Psoas muscle (tissue), 7 donors: ENCODE measurements at regions not wholly inside any gene's neighbourhood (a gene's known extent, or its start where the extent isn't known, plus 50 kb on each side); places are given as distances from the start of the nearest gene placed in this dataset.

Source experiments
- ATAC-seq, 4 donors: fragments of 200-7000 bp; cut with Tn5 transposase; one replicate each; pipeline ENCODE4 v1.9.1; 2020; ENCODE audit warnings: moderate library complexity in 3 of 4, mild to moderate bottlenecking in 2 of 4
- DNase-seq, 2 donors: peaks; one replicate each; pipeline ENCODE4 v3.0.0-alpha.2; 2020
- H3K27ac ChIP-seq: fragments of 200-600 bp; one replicate; pipeline ENCODE4 v1.8.0; 2022
- H3K27me3 ChIP-seq, 3 donors: fragments of 200-600 bp in 1 of 3; one replicate each; pipeline versions ENCODE4 v1.6.1 to v1.8.0; 2013 to 2022; ENCODE audit warnings: low read length in 2 of 3, mild to moderate bottlenecking in 2 of 3, moderate library complexity in 1 of 3; ENCODE audit not compliant: insufficient read depth in 3 of 3
- H3K36me3 ChIP-seq, 2 donors: fragments of 200-600 bp in 1 of 2; one replicate each; pipeline versions ENCODE4 v1.6.1 to v1.8.0; 2013 to 2022; ENCODE audit warnings: low read depth in 1 of 2, mild to moderate bottlenecking in 1 of 2, moderate library complexity in 1 of 2; ENCODE audit not compliant: insufficient read depth in 1 of 2
- H3K4me1 ChIP-seq: fragments of 200-600 bp; one replicate; pipeline ENCODE4 v1.8.0; 2022
- H3K4me3 ChIP-seq: fragments of 200-600 bp; one replicate; pipeline ENCODE4 v1.8.0; 2022; ENCODE audit warnings: mild to moderate bottlenecking
- H3K9me3 ChIP-seq: fragments of 200-600 bp; one replicate; pipeline ENCODE4 v1.8.0; 2022
- WGBS, 3 donors: extraction: QIAGEN DNeasy Blood & Tissue Kit; methylation state at CpG; one replicate each; pipeline versions ENCODE4 v1.1.6 to v1.1.7; 2013; 5-methylcytosine and 5-hydroxymethylcytosine counted together
- intact Hi-C, 2 donors: fragments of 100-400 bp; cut with DNase I; formaldehyde crosslinking; loops; one replicate each; pipeline versions ENCODE4 v1.11.0 to v1.14.2; 2022
- TF ChIP-seq, protein P1 (sequence below): fragments of 200-600 bp; IDR thresholded peaks from one replicate; pipeline ENCODE4 v1.8.0; 2022; ENCODE audit warnings: antibody characterized with exemption
- donor health status: healthy with polysubstance abuse.
- donor health status: DM: no; HTN: no; CAD: no; lungs with moderate emphysema.
- donor health status: Bipolar disorder and iron deficiency.
- donor health status: healthy.
- donor health status: DM: yes; HTN: yes; CAD: no.
- donor health status: DM: no; HTN: no; CAD: no.
- donor health status: DM: yes; HTN: yes; CAD: no.

DNA sequence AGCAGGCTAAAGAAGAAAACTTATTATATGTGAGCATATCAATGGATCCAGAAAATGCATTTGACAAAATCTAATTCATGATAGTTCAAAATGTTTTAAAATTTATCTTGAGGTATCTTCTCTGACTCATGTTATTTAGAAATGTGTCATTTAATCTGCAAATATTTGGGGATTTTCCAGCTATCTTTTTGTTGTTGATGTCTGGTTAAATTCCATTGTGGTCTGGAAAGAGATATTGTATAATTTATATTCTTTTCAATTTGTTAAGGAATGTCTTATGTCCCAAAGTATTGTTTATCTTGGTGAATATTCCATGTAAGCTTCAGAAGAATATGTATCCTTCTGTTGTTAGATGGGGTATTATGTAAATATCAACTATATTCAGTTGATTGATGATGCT is 942.5 kb downstream of the KCNMA1 start:
- Histone ChIP-seq H3K27me3 (peaks cover 0 to 4% (median 0%) of the 10 kb centered on the region in 3 donors), H3K27ac (no peak overlapping the region), H3K4me3 (no peak overlapping the region), H3K36me3 (no peaks in the 10 kb centered on the region), H3K4me1 (no peaks in the 10 kb centered on the region), H3K9me3 (no peaks in the 10 kb centered on the region)
- TF ChIP-seq, protein P1, sequence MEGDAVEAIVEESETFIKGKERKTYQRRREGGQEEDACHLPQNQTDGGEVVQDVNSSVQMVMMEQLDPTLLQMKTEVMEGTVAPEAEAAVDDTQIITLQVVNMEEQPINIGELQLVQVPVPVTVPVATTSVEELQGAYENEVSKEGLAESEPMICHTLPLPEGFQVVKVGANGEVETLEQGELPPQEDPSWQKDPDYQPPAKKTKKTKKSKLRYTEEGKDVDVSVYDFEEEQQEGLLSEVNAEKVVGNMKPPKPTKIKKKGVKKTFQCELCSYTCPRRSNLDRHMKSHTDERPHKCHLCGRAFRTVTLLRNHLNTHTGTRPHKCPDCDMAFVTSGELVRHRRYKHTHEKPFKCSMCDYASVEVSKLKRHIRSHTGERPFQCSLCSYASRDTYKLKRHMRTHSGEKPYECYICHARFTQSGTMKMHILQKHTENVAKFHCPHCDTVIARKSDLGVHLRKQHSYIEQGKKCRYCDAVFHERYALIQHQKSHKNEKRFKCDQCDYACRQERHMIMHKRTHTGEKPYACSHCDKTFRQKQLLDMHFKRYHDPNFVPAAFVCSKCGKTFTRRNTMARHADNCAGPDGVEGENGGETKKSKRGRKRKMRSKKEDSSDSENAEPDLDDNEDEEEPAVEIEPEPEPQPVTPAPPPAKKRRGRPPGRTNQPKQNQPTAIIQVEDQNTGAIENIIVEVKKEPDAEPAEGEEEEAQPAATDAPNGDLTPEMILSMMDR, result no peak
- intact Hi-C loops, result no loop called here
- DNase-seq (no peak), ATAC-seq (no peak)

DNA sequence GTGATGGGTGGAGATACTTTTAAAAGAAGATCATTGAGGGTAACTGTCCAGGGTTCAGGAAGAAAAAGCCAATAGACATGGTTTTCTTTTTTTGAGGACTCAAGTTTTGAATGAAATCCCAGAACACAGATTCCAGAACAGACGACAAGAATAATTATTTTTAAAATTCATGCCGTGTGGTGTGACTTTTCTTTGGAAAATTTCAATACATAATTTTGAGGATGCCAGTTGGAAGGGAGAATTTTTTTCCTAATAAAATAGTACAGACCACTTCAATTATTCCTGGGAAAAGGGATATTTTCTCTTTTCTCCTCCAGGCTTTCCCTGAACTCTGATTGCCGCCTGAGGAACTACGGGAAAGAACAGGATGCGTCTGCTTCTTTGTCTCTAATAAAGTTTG is 951.4 kb downstream of the KCNMA1 start:
- DNase-seq, result no peak
- ATAC-seq, result no peak
- no peaks in the 10 kb centered on the region for H3K9me3 ChIP-seq
- H3K27me3 ChIP-seq, result no peaks in the 10 kb centered on the region
- no peaks in the 10 kb centered on the region for H3K36me3 ChIP-seq
- H3K27ac ChIP-seq, result no peak overlapping the region
- H3K4me1 ChIP-seq, result no peaks in the 10 kb centered on the region
- 42 to 55% (median 53%) methylated on average over 5 of the region's 5 CpGs for WGBS, 3 donors
- TF ChIP-seq, protein P1, result no peak
- no peak overlapping the region for H3K4me3 ChIP-seq
- intact Hi-C loops, result no loop called here

DNA sequence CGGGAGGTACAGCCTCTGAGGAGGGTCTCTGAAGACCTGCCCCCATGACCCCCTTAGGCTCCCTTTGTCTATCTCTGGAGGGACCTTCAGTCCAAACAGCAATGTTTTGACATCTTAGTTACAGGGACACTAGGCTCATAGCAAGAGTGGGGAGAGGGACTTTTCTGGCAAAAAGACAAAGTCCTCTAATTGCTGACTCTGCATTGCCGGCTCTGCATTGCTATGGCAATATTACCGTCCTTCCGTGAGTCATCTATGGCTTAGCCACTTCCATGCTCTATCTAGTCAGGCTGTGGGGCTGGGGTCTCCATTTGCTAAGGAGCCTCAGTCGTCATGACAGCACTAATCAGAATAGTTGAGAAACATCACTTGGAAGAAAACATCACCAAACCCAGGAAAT is 952.6 kb downstream of the KCNMA1 start:
- ATAC-seq (no peak), DNase-seq (no peak)
- Histone ChIP-seq H3K36me3 (no peaks in the 10 kb centered on the region), H3K27ac (no peak overlapping the region), H3K4me3 (no peak overlapping the region), H3K9me3 (no peaks in the 10 kb centered on the region), H3K4me1 (no peaks in the 10 kb centered on the region), H3K27me3 (no peaks in the 10 kb centered on the region)
- WGBS, 3 donors, result 68 to 86% (median 75%) methylated on average over 5 of the region's 5 CpGs
- intact Hi-C loops, result no loop called here
- TF ChIP-seq, protein P1, result no peak

DNA sequence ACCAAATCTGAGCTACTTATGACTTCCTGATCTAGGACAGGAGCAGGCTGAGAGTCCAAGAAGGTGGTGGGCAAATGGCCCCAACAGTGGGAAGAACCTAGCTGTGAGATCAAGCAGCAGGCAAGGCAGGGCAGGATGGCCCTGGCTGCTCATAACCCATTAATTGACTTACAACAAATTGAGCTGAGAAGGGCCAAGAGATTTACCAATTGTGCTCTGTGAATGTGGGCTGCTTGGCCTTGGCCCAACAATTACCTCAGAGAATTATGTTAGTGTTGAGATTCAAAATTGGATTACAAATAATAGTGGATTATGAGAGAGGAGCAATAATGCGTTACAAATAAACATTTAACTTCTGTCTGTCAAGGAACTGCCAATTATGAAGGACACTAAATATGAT is 956.5 kb downstream of the KCNMA1 start:
- DNase-seq, result no peak
- Histone ChIP-seq H3K27ac (no peak overlapping the region), H3K4me1 (no peaks in the 10 kb centered on the region), H3K4me3 (no peak overlapping the region), H3K36me3 (no peaks in the 10 kb centered on the region), H3K27me3 (no peaks in the 10 kb centered on the region), H3K9me3 (no peaks in the 10 kb centered on the region)
- ATAC-seq, result no peak
- intact Hi-C loops, result no loop called here
- TF ChIP-seq, protein P1, result no peak
- WGBS, 3 donors, result 48 to 64% (median 55%) methylated on average over 1 of the region's 1 CpG

DNA sequence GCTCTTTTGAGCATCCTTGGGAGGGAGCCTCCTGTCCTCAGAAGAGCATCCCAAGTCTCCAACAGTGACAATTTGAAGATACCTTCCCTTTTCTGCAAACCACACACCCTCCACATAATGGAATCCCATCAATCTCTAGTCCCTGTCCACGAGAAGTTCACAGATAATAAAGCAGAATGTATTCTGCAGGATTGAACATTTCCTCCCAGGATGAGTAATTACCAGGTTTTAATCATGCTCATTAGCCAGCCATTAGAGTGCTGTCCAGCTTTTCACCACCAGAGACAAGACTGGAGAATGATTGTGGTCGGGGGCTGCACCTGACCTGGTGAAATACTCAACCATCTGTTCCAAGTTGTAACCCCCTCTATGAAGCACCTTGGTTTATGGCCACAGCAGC is 958.6 kb downstream of the KCNMA1 start:
- intact Hi-C loops, result no loop called here
- Histone ChIP-seq H3K4me3 (no peak overlapping the region), H3K27me3 (no peaks in the 10 kb centered on the region), H3K9me3 (no peaks in the 10 kb centered on the region), H3K27ac (no peak overlapping the region), H3K4me1 (no peaks in the 10 kb centered on the region), H3K36me3 (no peaks in the 10 kb centered on the region)
- DNase-seq, result no peak
- 68 to 81% (median 78%) methylated on average over 2 of the region's 2 CpGs for WGBS, 3 donors
- ATAC-seq, result no peak
- TF ChIP-seq, protein P1, result no peak
